AG04449 (cell line): ENCODE measurements at regions not wholly inside any gene's neighbourhood (a gene's known extent, or its start where the extent isn't known, plus 50 kb on each side); places are given as distances from the start of the nearest gene placed in this dataset.

Experiments
- CTCF ChIA-PET: fragments of 350-600 bp; formaldehyde crosslinking; extraction: SDS; loops from one replicate; lab custom pipeline; 2021; ENCODE audit warnings: antibody characterized with exemption; lab: Yijun Ruan, JAX
- POLR2A ChIA-PET: fragments of 400-600, 350-600 bp; formaldehyde crosslinking; extraction: SDS; loops from one replicate; lab custom pipeline; 2020; ENCODE audit warnings: antibody characterized with exemption, inconsistent platforms; lab: Yijun Ruan, JAX
- DNase-seq: peaks from one replicate; pipeline ENCODE4 v3.0.0-alpha.2; 2010; ENCODE audit warnings: low read depth, low spot score
- H3K4me3 ChIP-seq: 2 replicates; pipeline ENCODE4 v1.5.1; 2011; ENCODE audit warnings: low read depth, mild to moderate bottlenecking, control low read depth, low read length
- TF ChIP-seq, protein P1 (sequence below): IDR thresholded peaks from one replicate; pipeline ENCODE4 v1.5.1; 2011; ENCODE audit warnings: mild to moderate bottlenecking, moderate library complexity, low read length, control low read depth, inconsistent platforms; ENCODE audit not compliant: insufficient read depth; ENCODE audit errors: missing control alignments

DNA sequence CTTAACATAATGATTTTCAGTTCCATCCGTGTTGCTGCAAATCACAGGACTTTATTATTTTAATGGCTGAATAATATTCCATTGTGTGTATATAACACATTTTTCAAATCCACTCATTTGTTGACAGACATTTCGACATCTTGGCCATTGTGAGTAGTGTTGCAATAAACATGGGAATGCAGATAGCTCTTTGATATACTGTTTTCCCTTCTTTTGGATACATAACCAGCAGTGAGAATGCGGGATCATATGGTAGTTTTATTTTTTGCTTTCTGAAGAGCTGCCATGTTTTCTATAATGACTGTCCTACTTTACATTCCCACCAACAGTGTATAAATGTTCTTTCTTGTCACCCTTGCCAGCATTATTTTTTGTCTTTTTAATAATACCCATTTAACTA lies 420.3 kb upstream of the CHAC2 start:
- ChIA-PET CTCF (no interaction called here), POLR2A (no interaction called here)
- TF ChIP-seq, protein P1, sequence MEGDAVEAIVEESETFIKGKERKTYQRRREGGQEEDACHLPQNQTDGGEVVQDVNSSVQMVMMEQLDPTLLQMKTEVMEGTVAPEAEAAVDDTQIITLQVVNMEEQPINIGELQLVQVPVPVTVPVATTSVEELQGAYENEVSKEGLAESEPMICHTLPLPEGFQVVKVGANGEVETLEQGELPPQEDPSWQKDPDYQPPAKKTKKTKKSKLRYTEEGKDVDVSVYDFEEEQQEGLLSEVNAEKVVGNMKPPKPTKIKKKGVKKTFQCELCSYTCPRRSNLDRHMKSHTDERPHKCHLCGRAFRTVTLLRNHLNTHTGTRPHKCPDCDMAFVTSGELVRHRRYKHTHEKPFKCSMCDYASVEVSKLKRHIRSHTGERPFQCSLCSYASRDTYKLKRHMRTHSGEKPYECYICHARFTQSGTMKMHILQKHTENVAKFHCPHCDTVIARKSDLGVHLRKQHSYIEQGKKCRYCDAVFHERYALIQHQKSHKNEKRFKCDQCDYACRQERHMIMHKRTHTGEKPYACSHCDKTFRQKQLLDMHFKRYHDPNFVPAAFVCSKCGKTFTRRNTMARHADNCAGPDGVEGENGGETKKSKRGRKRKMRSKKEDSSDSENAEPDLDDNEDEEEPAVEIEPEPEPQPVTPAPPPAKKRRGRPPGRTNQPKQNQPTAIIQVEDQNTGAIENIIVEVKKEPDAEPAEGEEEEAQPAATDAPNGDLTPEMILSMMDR: no peak
- no peak overlapping the region for H3K4me3 ChIP-seq
- DNase-seq: no peak

DNA sequence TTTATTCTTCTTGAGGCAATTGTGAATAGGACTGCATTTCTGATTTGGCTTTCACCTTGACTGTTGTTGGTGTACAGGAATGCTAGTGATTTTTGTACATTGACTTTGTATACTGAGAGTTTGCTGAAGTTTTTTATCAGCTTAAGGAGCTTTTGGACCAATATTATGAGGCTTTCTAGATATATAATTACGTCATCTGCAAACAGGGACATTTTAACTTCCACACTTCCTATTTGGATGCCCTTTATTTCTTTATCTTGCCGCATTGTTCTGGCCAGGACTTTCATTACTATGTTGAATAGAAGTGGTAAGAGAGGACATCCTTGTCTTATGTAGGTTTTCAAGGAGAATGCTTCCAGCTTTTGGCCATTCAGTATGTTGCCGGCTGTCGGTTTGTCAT lies 425.4 kb upstream of the CHAC2 start:
- TF ChIP-seq, protein P1: no peak
- no peak for DNase-seq
- CTCF ChIA-PET: no interaction called here
- POLR2A ChIA-PET: no interaction called here
- H3K4me3 ChIP-seq: no peak overlapping the region

DNA sequence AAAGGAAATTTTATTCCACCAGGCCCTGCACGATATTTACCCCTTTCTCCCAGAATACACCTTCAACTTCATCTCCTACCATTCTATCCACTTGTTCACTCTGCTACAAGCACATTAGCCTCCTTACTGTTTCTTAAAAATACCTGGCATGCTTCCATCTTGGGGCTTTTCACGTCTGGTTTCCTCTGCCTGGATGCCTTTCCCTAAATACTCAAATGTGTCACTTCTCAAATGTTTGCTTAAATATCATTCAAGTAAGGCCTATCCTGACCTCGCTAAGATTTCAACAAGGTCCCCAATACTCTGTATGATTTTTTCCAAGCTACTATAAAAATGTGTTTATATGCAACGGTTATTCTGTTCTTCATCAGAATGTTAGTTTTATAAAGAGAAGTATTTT lies 433.0 kb upstream of the CHAC2 start:
- POLR2A ChIA-PET: no interaction called here
- TF ChIP-seq, protein P1: no peak

DNA sequence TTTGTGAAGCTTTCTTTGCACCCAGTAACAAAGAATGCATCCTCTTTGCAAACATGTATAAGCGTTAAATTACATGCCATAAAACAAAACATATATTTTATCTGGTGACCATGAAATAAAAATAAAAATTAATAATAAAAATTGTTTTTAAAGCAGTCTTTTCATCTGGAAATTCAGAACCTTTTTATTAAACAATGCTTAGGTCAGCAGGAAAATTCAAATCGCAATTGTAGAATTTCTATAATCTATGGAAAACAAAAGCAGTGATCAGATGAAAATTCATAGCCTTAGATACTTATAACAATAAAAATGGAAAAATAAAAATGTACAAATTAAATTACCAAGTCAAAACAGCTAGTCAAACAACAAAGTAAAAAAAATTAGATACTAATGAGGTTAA lies 435.9 kb upstream of the CHAC2 start:
- TF ChIP-seq, protein P1: no peak
- POLR2A ChIA-PET: no interaction called here
- no peak overlapping the region for H3K4me3 ChIP-seq
- CTCF ChIA-PET: no interaction called here
- no peak for DNase-seq

More for the DNA sequence above, 433.0 kb upstream of the CHAC2 start:
- CTCF ChIA-PET: no interaction called here
- H3K4me3 ChIP-seq: no peak overlapping the region
- DNase-seq: no peak

DNA sequence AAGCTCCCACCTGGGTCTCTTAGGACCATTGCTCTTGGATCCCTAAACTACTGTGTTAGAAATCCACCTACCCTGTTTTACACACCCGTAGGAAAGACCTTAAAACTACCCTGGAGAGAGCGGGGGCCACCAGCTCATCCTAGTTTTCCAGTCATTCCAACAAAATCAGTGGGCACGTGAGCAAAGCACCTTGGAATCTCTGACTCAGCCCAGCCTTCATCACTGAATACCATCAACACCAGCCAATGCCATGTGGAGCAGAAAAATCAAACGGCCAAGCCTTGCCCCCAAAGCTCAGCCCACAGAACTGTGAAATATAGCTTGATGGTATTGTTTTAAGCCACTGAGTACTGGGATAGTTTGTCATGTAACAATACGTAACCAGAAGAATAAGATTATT lies 449.7 kb upstream of the CHAC2 start:
- H3K4me3 ChIP-seq: no peak overlapping the region
- DNase-seq: no peak
- ChIA-PET POLR2A (no interaction called here), CTCF (no interaction called here)
- TF ChIP-seq, protein P1: no peak

DNA sequence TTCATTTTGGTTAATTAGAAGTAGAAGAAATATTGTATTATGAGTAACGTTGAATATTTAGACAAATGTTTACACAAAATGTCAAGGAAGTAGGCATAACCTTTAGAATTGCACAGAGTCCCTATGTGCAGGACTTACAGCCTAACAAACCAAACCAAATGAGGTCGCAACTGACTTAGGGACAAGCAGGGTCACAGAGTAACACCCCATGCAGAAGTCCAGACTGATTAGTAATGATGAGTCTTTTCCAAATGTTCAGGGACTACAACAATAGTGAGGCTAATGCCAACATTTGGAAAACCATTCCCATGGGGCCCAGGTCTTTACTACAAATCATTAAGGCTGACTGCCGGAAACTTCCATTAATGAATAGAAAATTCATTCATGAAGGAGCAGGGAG lies 452.5 kb upstream of the CHAC2 start:
- CTCF ChIA-PET: no interaction called here

More for the DNA sequence above, 452.5 kb upstream of the CHAC2 start:
- H3K4me3 ChIP-seq: no peak overlapping the region
- TF ChIP-seq, protein P1: no peak
- DNase-seq: no peak
- POLR2A ChIA-PET: no interaction called here
